ENCODE measurements at regions not wholly inside any gene's neighbourhood (a gene's known extent, or its start where the extent isn't known, plus 50 kb on each side); places are given as distances from the start of the nearest gene placed in this dataset.

GRCh38 chr15:99506399-99506798 lies 59.4 kb upstream of the MEF2A start:
- TF ChIP-seq CTCF (IDR thresholded peaks at IDR 0.05; ENCODE audit: low read depth, low read length) (no peak), POLR2A (IDR thresholded peaks at IDR 0.05; ENCODE audit: extremely low read depth, insufficient read length) (no peak), MAX (IDR thresholded peaks at IDR 0.05; ENCODE audit: low read depth, low read length) (no peak), MYC (IDR thresholded peaks at IDR 0.05; ENCODE audit: low read depth, low read length) (no peak)
